Ascending aorta (tissue), 2 donors: ENCODE measurements at regions not wholly inside any gene's neighbourhood (a gene's known extent, or its start where the extent isn't known, plus 50 kb on each side); places are given as distances from the start of the nearest gene placed in this dataset.

Experiments used
- DNase-seq, 2 donors: peaks; one replicate each; pipeline ENCODE4 v3.0.0-alpha.2; 2019; ENCODE audit warnings: low spot score in 2 of 2
- H3K27ac ChIP-seq, 2 donors: fragments of 200-600 bp; sonication (generic); one replicate each; pipeline ENCODE4 v1.5.1; 2016 to 2017; ENCODE audit warnings: mild to moderate bottlenecking in 1 of 2
- H3K27me3 ChIP-seq: fragments of 200-600 bp; sonication (generic); one replicate; pipeline ENCODE4 v1.5.1; 2017
- H3K36me3 ChIP-seq, 2 donors: fragments of 200-600 bp; sonication (generic); one replicate each; pipeline ENCODE4 v1.5.1; 2016
- H3K4me1 ChIP-seq, 2 donors: fragments of 200-600 bp; sonication (generic); one replicate each; pipeline ENCODE4 v1.5.1; 2016 to 2017; ENCODE audit warnings: mild to moderate bottlenecking in 1 of 2
- H3K4me3 ChIP-seq, 2 donors: fragments of 200-600 bp; sonication (generic); one replicate each; pipeline ENCODE4 v1.5.1; 2016 to 2017; ENCODE audit warnings: mild to moderate bottlenecking in 1 of 2
- H3K9me3 ChIP-seq, 2 donors: fragments of 200-600 bp; sonication (generic); one replicate each; pipeline ENCODE4 v1.5.1; 2016
- CTCF ChIP-seq, 3 experiments: fragments of 200-600 bp in 2 of 3; fragments of 450-650 bp in 1 of 3; sonication (generic) in 2 of 3; IDR thresholded peaks; one replicate each; pipeline ENCODE4 v1.5.1; 2016 to 2019; ENCODE audit warnings: antibody characterized with exemption in 3 of 3, mild to moderate bottlenecking in 1 of 3, moderate library complexity in 1 of 3
- intact Hi-C: fragments of 100-400 bp; cut with DNase I; formaldehyde crosslinking; loops from one replicate; pipeline ENCODE4 v1.15.1; 2023

GRCh38 chr5:120843390-120843980 lies 379.4 kb downstream of the PRR16 start:
- Histone ChIP-seq H3K4me1 (no peaks in the 10 kb centered on the region), H3K27me3 (no peaks in the 10 kb centered on the region), H3K4me3 (no peak overlapping the region), H3K9me3 (no peaks in the 10 kb centered on the region), H3K27ac (no peak overlapping the region), H3K36me3 (no peaks in the 10 kb centered on the region)
- no peak for TF ChIP-seq CTCF (IDR thresholded peaks at IDR 0.05)
- DNase-seq = no peak
- intact Hi-C loops = no loop called here

GRCh38 chr5:120848883-120849282 lies 384.8 kb downstream of the PRR16 start:
- no peaks in the 10 kb centered on the region for H3K36me3 ChIP-seq
- intact Hi-C loops = no loop called here
- no peak for TF ChIP-seq CTCF (IDR thresholded peaks at IDR 0.05)
- no peaks in the 10 kb centered on the region for H3K9me3 ChIP-seq
- no peaks in the 10 kb centered on the region for H3K27me3 ChIP-seq
- no peak overlapping the region for H3K27ac ChIP-seq
- no peak overlapping the region for H3K4me3 ChIP-seq
- H3K4me1 ChIP-seq = no peaks in the 10 kb centered on the region
- no peak for DNase-seq

GRCh38 chr5:120852222-120852860 lies 388.2 kb downstream of the PRR16 start:
- no peaks in the 10 kb centered on the region for H3K9me3 ChIP-seq
- no peaks in the 10 kb centered on the region for H3K4me1 ChIP-seq
- no peak for TF ChIP-seq CTCF (IDR thresholded peaks at IDR 0.05)
- no peak overlapping the region for H3K27ac ChIP-seq
- H3K4me3 ChIP-seq = no peak overlapping the region
- H3K36me3 ChIP-seq = no peaks in the 10 kb centered on the region
- DNase-seq = no peak
- H3K27me3 ChIP-seq = no peaks in the 10 kb centered on the region
- intact Hi-C loops = no loop called here

- no peak for TF ChIP-seq CTCF (IDR thresholded peaks at IDR 0.05)
Observed at GRCh38 chr5:120866997-120867396, 402.9 kb downstream of the PRR16 start.

GRCh38 chr5:120869831-120870230 lies 405.7 kb downstream of the PRR16 start:
- Histone ChIP-seq H3K27ac (no peak overlapping the region), H3K4me3 (no peak overlapping the region), H3K27me3 (no peaks in the 10 kb centered on the region), H3K36me3 (no peaks in the 10 kb centered on the region), H3K9me3 (no peaks in the 10 kb centered on the region), H3K4me1 (no peaks in the 10 kb centered on the region)
- intact Hi-C loops = no loop called here
- no peak for TF ChIP-seq CTCF (IDR thresholded peaks at IDR 0.05)
- no peak for DNase-seq

More at GRCh38 chr5:120866997-120867396, 402.9 kb downstream of the PRR16 start:
- Histone ChIP-seq H3K4me1 (no peaks in the 10 kb centered on the region), H3K9me3 (no peaks in the 10 kb centered on the region), H3K27me3 (no peaks in the 10 kb centered on the region), H3K27ac (no peak overlapping the region), H3K4me3 (no peak overlapping the region), H3K36me3 (no peaks in the 10 kb centered on the region)
- DNase-seq = no peak
- intact Hi-C loops = no loop called here
